ENCODE measurements at regions not wholly inside any gene's neighbourhood (a gene's known extent, or its start where the extent isn't known, plus 50 kb on each side); places are given as distances from the start of the nearest gene placed in this dataset.

GRCh38 chr5:116799401-116799800, 224.8 kb upstream of the SEMA6A start:
- no peak for TF ChIP-seq CTCF (IDR thresholded peaks at IDR 0.05)
- no peak for TF ChIP-seq PREB (CRISPR knock-in tag; IDR thresholded peaks at IDR 0.05; ENCODE audit: borderline replicate concordance)
- no peak for TF ChIP-seq ZNF281 (CRISPR knock-in tag; IDR thresholded peaks at IDR 0.05)
- TF ChIP-seq E2F1 (CRISPR knock-in tag; IDR thresholded peaks at IDR 0.05), result no peak
- no peak for TF ChIP-seq JUN (CRISPR knock-in tag; IDR thresholded peaks at IDR 0.05)
- no peak for TF ChIP-seq GABPB1 (CRISPR knock-in tag; IDR thresholded peaks at IDR 0.05)
- TF ChIP-seq ATF2 (CRISPR knock-in tag; IDR thresholded peaks at IDR 0.05; ENCODE audit: borderline replicate concordance, low read depth), result no peak
- TF ChIP-seq NR2C2 (CRISPR knock-in tag; IDR thresholded peaks at IDR 0.05), result no peak
- no peak for TF ChIP-seq MLX (CRISPR knock-in tag; IDR thresholded peaks at IDR 0.05)
- no peak for TF ChIP-seq NFYB (CRISPR knock-in tag; conservative IDR thresholded peaks at IDR 0.05; ENCODE audit: low read depth)
- TF ChIP-seq TEAD4 (CRISPR knock-in tag; IDR thresholded peaks at IDR 0.05), result no peak
